ENCODE measurements at regions not wholly inside any gene's neighbourhood (a gene's known extent, or its start where the extent isn't known, plus 50 kb on each side); places are given as distances from the start of the nearest gene placed in this dataset.

DNA sequence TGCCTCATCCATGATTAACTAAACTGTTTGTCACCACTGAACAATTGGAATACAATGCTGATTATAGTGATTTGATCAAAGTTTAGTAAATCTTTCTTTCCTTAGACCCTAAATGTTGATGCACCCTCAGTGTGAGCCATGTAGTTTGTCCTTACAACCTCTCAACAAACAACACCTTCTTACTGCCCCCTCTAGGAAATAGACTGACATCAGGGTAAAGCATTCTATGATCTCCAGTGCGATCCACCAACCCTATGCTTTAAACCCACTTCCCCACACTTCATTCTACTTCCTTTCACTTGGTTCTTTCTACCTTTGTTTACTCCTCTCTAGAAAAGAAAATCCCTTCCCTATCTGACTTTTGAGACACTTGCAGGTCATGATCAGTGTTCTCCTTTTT is 1842.5 kb upstream of the PRR20A start:
- intact Hi-C loops (cut with DNase I): no loop called here
- DNase-seq (ENCODE audit: low spot score): no peak

- intact Hi-C loops (cut with DNase I): no loop called here
- DNase-seq (ENCODE audit: low spot score): no peak
Observed at GRCh38 chr13:55302568-55302967, 1838.2 kb upstream of the PRR20A start.

DNA sequence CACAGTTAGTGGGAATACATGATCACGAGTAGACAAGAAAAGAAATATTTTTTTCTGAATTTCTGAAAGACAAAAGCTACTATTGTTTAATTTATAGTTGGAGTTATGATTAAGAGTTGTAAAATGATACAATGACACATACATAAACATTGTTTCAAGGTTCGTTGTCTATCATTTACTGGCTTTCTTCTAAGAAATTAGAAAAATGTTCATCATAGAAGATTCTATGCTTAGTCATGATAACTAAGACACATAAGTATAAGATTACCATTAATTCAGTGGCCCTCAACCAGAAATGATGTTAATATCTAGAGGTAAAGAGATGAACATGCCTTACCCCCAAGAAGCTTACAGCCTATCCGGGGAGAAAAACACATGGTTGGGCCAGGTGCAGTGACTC is 1832.8 kb upstream of the PRR20A start:
- intact Hi-C loops (cut with DNase I): no loop called here
- DNase-seq (ENCODE audit: low spot score): no peak

- DNase-seq (ENCODE audit: low spot score): no peak
- intact Hi-C loops (cut with DNase I): no loop called here
Observed at GRCh38 chr13:55341891-55342290, 1798.8 kb upstream of the PRR20A start.

GRCh38 chr13:55345224-55345623 is 1795.5 kb upstream of the PRR20A start:
- no peak for DNase-seq (ENCODE audit: low spot score)
- intact Hi-C loops (cut with DNase I): no loop called here

- intact Hi-C loops (cut with DNase I): no loop called here
- DNase-seq (ENCODE audit: low spot score): no peak
Observed at GRCh38 chr13:55347528-55347927, 1793.2 kb upstream of the PRR20A start.

DNA sequence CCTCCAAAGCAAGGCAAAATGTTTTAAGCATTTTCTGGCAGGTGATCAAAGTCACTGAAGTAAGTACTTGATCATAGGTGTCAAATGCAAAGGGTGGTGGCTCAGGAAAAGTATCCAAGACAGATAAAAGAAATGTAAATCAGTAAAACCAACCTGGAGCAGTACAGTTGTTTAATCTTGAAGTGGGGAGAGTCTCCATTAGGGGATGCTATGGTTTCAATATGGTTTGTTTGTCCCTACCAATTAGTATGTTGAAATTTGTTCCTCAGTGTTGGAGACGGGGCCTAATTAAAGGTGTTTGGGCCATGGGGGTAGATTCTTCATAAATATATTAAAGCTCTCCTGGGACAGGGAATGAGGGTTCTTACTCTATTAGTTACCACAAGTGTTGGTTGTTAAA is 1781.7 kb upstream of the PRR20A start:
- intact Hi-C loops (cut with DNase I): no loop called here
- no peak for DNase-seq (ENCODE audit: low spot score)

DNA sequence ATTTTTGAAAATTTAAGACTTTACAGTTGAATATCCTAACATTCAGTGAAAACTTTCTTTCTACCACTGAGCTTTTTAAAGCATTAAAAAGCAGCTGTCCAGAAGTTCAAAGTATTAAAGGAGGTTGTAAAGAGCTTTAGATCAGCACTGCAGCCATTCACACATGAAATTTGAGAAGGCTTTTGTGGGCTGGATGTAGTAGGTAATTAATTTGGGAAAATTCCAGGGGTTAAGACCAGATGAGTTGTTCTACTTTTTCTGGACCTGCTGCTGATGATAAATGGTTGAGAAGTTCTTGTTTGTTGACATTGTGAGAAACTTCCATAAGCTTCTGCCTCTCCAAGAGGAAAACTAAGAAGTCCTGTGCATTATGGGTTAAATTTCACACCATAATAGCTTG is 1779.6 kb upstream of the PRR20A start:
- intact Hi-C loops (cut with DNase I): no loop called here
- no peak for DNase-seq (ENCODE audit: low spot score)

DNA sequence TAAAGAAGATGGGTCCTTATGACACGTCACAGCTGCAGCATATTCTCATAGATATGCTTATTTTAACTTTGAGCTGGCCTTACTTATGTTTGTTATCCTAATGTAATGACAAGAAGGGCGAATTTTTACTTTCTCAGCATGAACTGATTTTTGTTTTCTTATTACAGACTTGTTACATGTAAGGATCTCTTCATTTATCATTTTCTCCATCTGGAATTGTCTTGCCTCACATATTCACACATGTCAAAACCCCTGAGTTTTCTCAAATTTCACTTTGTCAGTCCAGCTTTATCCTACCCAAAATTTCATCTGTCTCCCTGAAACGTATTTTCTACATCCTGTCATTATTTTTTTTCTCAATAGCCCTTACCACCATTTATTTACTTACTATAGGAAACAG is 1774.0 kb upstream of the PRR20A start:
- no peak for DNase-seq (ENCODE audit: low spot score)
- intact Hi-C loops (cut with DNase I): no loop called here

DNA sequence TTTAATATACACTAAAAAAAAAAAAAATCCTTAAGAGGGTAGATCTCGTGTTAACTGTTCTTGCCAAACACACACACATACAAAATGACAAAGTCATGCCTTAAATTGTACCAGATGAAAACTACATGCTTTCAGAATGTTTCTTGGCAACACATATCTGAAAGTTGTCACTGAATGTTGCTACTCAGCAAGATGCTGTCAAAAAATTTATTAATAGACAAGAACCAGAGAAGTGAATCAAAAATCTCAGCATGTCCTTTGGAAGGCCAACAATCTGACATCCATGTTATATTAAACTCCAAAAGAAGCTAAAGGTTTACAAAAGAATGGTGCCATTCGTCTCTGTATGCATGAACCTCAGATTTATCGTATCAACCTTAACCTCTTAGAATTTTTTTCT is 1746.2 kb upstream of the PRR20A start:
- intact Hi-C loops (cut with DNase I): no loop called here

DNA sequence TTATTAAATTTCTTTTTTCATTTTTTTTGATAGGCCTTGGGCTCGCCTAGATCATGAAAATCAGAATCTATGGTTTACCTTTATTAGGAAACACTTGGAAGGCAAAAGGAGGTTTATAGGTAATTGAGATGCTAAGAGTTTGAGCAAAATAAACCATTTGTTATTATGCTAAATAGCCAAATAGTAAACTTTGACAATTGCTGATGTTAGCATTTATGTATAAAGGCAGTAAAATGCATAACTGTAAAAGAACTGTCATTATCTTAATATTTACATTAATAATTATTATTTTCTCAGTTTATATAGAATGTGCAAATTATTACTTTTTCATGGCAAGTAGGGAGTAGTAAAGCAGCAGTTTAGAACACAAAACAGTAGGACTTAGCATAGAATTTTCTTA is 1737.8 kb upstream of the PRR20A start:
- intact Hi-C loops (cut with DNase I): no loop called here
- no peak for DNase-seq (ENCODE audit: low spot score)

More for the DNA sequence above, 1746.2 kb upstream of the PRR20A start:
- no peak for DNase-seq (ENCODE audit: low spot score)

DNA sequence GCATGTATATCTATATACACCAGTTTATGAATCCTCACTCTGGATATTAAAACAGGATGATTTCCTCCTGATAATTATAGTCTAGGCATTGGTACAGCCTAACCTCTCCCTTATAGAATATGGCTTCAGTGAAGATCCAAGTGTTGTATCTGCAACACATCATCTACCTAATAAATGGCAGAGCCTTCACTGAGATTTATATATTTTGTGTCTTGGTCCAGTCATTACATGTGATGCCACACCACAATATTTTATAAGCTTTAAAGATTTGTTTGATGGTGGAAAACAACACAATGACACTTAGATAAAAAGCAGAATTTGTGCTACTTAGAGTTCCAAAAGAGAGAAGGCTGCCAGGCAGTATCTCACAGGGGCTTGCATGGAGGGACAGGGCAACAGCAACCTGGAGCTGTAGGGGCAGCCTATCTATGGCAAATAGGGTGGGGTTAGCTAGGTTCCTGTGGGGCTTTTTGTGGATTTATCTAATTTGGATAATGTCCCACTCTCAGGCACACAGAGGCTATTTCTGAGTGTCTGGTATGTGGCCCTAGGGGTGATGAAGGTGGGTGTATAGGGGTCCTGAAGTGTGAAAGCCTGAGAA is 1736.7 kb upstream of the PRR20A start:
- no peak for DNase-seq (ENCODE audit: low spot score)
- intact Hi-C loops (cut with DNase I): no loop called here

- intact Hi-C loops (cut with DNase I): no loop called here
- no peak for DNase-seq (ENCODE audit: low spot score)
Observed at GRCh38 chr13:55410398-55411330, 1730.1 kb upstream of the PRR20A start.

DNA sequence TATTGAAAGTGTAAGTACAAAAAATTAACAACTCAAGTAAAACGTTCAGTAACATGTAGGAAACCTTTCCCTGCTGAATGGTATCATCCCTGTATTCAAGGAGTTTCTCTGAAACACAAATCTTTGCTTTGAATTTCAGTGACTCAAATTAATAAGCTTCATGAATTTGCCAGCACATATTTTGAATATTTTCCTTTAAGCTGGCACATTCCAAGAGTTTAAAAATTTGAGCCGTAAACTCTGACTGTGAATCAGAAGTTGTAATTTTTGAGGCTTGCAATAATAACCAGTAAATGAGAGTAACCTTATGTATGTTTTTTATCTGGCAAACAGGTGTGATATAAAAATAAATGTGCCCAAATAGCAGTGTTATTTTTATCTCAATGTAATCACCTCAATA is 1722.6 kb upstream of the PRR20A start:
- no peak for DNase-seq (ENCODE audit: low spot score)
- intact Hi-C loops (cut with DNase I): no loop called here

DNA sequence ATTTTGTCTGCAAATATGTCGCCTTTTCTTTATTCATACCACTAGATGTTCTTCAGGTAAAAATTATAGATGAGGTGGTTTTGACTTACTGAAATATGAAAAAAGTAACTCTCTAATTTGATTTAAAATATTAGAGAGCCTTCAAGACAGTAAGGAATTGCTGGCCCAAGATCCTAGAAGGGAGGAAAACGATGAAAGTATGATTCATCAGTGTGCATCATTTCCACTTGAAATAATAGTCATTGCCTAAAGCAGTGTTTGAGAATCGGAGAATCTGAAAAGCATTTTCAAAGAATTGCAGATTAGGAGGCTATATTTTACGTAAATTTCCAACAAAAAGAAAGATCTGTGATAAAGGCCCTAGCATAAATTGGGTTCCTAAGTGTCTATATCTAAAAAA is 1707.9 kb upstream of the PRR20A start:
- DNase-seq (ENCODE audit: low spot score): no peak
- intact Hi-C loops (cut with DNase I): no loop called here

- intact Hi-C loops (cut with DNase I): no loop called here
- no peak for DNase-seq (ENCODE audit: low spot score)
Observed at GRCh38 chr13:55437162-55437561, 1703.6 kb upstream of the PRR20A start.

DNA sequence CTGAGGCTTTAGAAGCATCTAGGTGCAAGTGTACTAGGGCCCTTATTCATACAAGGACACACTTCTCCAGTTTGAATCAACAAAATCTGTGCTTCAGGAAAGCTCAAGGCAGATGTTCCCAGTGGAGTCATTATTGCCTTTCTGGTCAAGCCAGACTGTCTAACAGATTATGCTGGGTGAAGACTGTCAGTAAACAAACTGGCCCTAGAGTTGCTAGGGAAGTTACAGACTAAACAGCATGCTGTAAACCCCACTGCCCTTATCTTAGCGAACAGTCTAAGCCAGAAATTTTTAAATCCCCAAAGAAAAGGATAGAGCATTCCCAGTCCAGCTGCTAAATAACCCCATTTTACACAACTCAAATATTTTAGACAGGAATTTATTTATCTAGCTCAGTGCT is 1701.3 kb upstream of the PRR20A start:
- intact Hi-C loops (cut with DNase I): no loop called here
- DNase-seq (ENCODE audit: low spot score): no peak

- intact Hi-C loops (cut with DNase I): no loop called here
Observed at GRCh38 chr13:55440465-55441085, 1700.1 kb upstream of the PRR20A start.

DNA sequence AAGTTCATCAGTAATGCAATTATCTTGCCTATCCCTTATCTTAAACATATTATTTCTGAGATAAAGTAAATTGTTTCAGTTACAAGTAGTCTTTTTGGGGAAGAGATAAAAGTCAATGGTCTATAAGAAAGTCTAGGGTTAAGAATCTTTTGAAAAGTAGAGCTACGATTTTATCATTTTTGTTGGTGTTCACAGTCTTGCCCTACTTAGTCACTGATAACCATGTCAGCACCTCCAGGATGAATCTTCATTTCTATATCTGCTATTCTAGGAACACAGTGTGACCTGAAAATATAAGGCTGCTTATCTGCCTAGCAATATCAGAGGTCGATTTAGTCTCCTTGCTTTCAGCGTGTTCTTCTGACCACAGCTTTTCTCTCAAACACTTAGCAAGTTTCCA is 1676.5 kb upstream of the PRR20A start:
- intact Hi-C loops (cut with DNase I): no loop called here
- DNase-seq (ENCODE audit: low spot score): no peak

More at GRCh38 chr13:55440465-55441085, 1700.1 kb upstream of the PRR20A start:
- DNase-seq (ENCODE audit: low spot score): no peak

- no peak for DNase-seq (ENCODE audit: low spot score)
- intact Hi-C loops (cut with DNase I): no loop called here
Observed at GRCh38 chr13:55467476-55467875, 1673.2 kb upstream of the PRR20A start.

GRCh38 chr13:55483626-55484158 is 1657.0 kb upstream of the PRR20A start:
- DNase-seq (ENCODE audit: low spot score): no peak
- intact Hi-C loops (cut with DNase I): no loop called here

All from cardiac septum (tissue), 1 donor.